Heart right ventricle (tissue), 16 donors: ENCODE measurements at regions not wholly inside any gene's neighbourhood (a gene's known extent, or its start where the extent isn't known, plus 50 kb on each side); places are given as distances from the start of the nearest gene placed in this dataset.

Experiments used
- ATAC-seq, 8 donors: fragments of 200-7000 bp; cut with Tn5 transposase; one replicate each; pipeline ENCODE4 v1.9.1; 2020; ENCODE audit warnings: mild to moderate bottlenecking in 8 of 8, moderate library complexity in 8 of 8, moderate number of reproducible peaks in 1 of 8
- DNase-seq, 2 donors: peaks; one replicate each; pipeline ENCODE4 v3.0.0-alpha.2; 2020
- H3K27ac ChIP-seq, 10 donors: fragments of 200-600 bp; sonication (generic) in 2 of 10; one replicate each; pipeline versions ENCODE4 v1.5.0 to v1.8.0; 2020 to 2022; ENCODE audit warnings: mild to moderate bottlenecking in 3 of 10
- H3K27me3 ChIP-seq, 7 donors: fragments of 200-600 bp; one replicate each; pipeline ENCODE4 v1.8.0; 2021 to 2022; ENCODE audit warnings: mild to moderate bottlenecking in 2 of 7
- H3K36me3 ChIP-seq, 9 donors: fragments of 200-600 bp; sonication (generic) in 1 of 9; one replicate each; pipeline versions ENCODE4 v1.5.0 to v1.8.0; 2020 to 2022; ENCODE audit warnings: mild to moderate bottlenecking in 2 of 9
- H3K4me1 ChIP-seq, 9 donors: fragments of 200-600 bp; sonication (generic) in 1 of 9; one replicate each; pipeline versions ENCODE4 v1.5.0 to v1.8.0; 2020 to 2022; ENCODE audit warnings: mild to moderate bottlenecking in 4 of 9
- H3K4me3 ChIP-seq, 10 donors: fragments of 200-600 bp; sonication (generic) in 2 of 10; one replicate each; pipeline versions ENCODE4 v1.5.0 to v1.8.0; 2020 to 2022; ENCODE audit warnings: mild to moderate bottlenecking in 7 of 10, moderate library complexity in 2 of 10
- H3K9me3 ChIP-seq, 11 donors: fragments of 200-600 bp in 10 of 11; sonication (generic) in 2 of 11; one replicate each; pipeline versions ENCODE4 v1.5.0 to v1.8.0; 2013 to 2022; ENCODE audit warnings: mild to moderate bottlenecking in 2 of 11, control low read depth in 1 of 11, moderate library complexity in 1 of 11
- CTCF ChIP-seq, 9 donors: fragments of 200-600 bp; sonication (generic) in 2 of 9; IDR thresholded peaks; one replicate each; pipeline versions ENCODE4 v1.5.0 to v1.8.0; 2021 to 2022; ENCODE audit warnings: antibody characterized with exemption in 9 of 9, mild to moderate bottlenecking in 5 of 9, moderate library complexity in 1 of 9
- WGBS, 2 donors: extraction: QIAGEN DNeasy Blood & Tissue Kit; methylation state at CpG; one replicate each; pipeline ENCODE4 v1.1.7; 2013; ENCODE audit warnings: inconsistent platforms in 1 of 2; 5-methylcytosine and 5-hydroxymethylcytosine counted together
- intact Hi-C, 10 donors: fragments of 100-400 bp; cut with DNase I; formaldehyde crosslinking; loops; one replicate each; pipeline versions ENCODE4 v1.11.1 to v1.14.2; 2022
- donor health status: Arrhythmogenic right ventricular cardiomyopathy.
- donor health status: ischemic (EF 13 %, LVEDD 7.1; RV severe dilation, severe dysfunction).
- donor health status: healthy with polysubstance abuse.
- donor health status: DM: no; HTN: yes; CAD: no.
- donor health status: DM: no; HTN: no; CAD: no.
- donor health status: ischemic (EF 25% LVEDD 6.9; RV normal size, moderate dysfunction).
- donor health status: ischemic (EF 25% LVEDD 5.7; RV mildly dilated, moderate dysfunction).
- donor health status: healthy.
- donor health status: DM: yes; HTN: yes; CAD: no.
- donor health status: Ischemic cardiomyopathy.
- donor health status: ischemic (EF 35%, LVEDD 5.7; RV mildly dilated, moderate dysfunction).
- donor health status: nonischemic (EF 11% LVEDD 7.7; RV severe dilation, severe dysfunction).
- donor health status: DM: yes; HTN: yes; CAD: no.
- donor health status: PGD.
- donor health status: ischemic (EF 29% LVEDD 5.4; RV normal size, mild dysfunction).
- donor health status: nonischemic (EF 23%, LVEDD 6.1; RV moderate dilation, normal function).

GRCh38 chr14:46036099-46036498 lies 615.5 kb downstream of the RPL10L start:
- H3K4me1 ChIP-seq = no peaks in the 10 kb centered on the region
- H3K27ac ChIP-seq = no peak overlapping the region
- peaks cover 0 to 16% (median 0%) of the 10 kb centered on the region in 11 donors for H3K9me3 ChIP-seq
- intact Hi-C loops = no loop called here
- H3K4me3 ChIP-seq = no peak overlapping the region
- no peak for ATAC-seq
- WGBS, 2 donors = 79 to 83% methylated on average over 4 of the region's 4 CpGs
- no peaks in the 10 kb centered on the region for H3K27me3 ChIP-seq
- H3K36me3 ChIP-seq = no peaks in the 10 kb centered on the region
- TF ChIP-seq CTCF (IDR thresholded peaks at IDR 0.05) = no peak
- no peak for DNase-seq

- Histone ChIP-seq H3K27me3 (no peaks in the 10 kb centered on the region), H3K27ac (no peak overlapping the region), H3K9me3 (peaks cover 0 to 16% (median 0%) of the 10 kb centered on the region in 11 donors), H3K36me3 (no peaks in the 10 kb centered on the region), H3K4me1 (no peaks in the 10 kb centered on the region), H3K4me3 (no peak overlapping the region)
- 43 to 52% methylated on average over 3 of the region's 3 CpGs for WGBS, 2 donors
- no peak for TF ChIP-seq CTCF (IDR thresholded peaks at IDR 0.05)
- ATAC-seq (no peak), DNase-seq (no peak)
- intact Hi-C loops = no loop called here
Measured at GRCh38 chr14:46034305-46034704, 617.3 kb downstream of the RPL10L start.

- ATAC-seq (no peak), DNase-seq (no peak)
- no peak overlapping the region for H3K27ac ChIP-seq
- no peak for TF ChIP-seq CTCF (IDR thresholded peaks at IDR 0.05)
- H3K9me3 ChIP-seq = no peaks in the 10 kb centered on the region
- H3K27me3 ChIP-seq = no peaks in the 10 kb centered on the region
- H3K4me3 ChIP-seq = no peak overlapping the region
- intact Hi-C loops = no loop called here
- no peaks in the 10 kb centered on the region for H3K36me3 ChIP-seq
- H3K4me1 ChIP-seq = no peaks in the 10 kb centered on the region
- 82 to 83% methylated on average over 1 of the region's 1 CpG for WGBS, 2 donors
Measured at GRCh38 chr14:46018846-46019420, 632.6 kb downstream of the RPL10L start.

GRCh38 chr14:46008348-46008747 lies 643.2 kb downstream of the RPL10L start:
- Histone ChIP-seq H3K27ac (no peak overlapping the region), H3K4me1 (no peaks in the 10 kb centered on the region), H3K4me3 (no peak overlapping the region), H3K9me3 (peaks cover 0 to 32% (median 0%) of the 10 kb centered on the region in 11 donors), H3K27me3 (no peaks in the 10 kb centered on the region), H3K36me3 (no peaks in the 10 kb centered on the region)
- DNase-seq (no peak), ATAC-seq (no peak)
- WGBS, 2 donors = 75 to 81% methylated on average over 3 of the region's 3 CpGs
- intact Hi-C loops = no loop called here
- TF ChIP-seq CTCF (IDR thresholded peaks at IDR 0.05) = no peak
